ENCODE measurements at regions not wholly inside any gene's neighbourhood (a gene's known extent, or its start where the extent isn't known, plus 50 kb on each side); places are given as distances from the start of the nearest gene placed in this dataset.

DNA sequence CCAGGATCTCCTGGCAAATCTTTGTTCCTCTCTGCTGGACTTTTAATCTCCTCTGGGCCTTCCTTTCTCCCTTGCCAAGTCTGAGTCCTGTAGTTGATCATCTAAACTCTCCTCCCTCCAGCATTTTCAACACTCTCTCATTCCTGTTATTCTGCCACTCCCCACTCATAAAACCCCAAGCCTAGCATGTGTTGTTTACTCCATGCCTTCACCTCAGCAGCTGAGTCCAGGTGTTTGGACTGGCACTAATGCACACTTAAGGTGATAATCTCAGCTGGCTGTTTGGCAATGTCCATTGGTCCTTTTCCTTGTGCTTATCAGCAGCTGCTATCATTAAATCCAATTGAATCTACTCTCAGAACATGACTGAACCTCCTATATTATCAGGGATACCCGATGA is 876.8 kb upstream of the TENM4 start:
- in situ Hi-C loops (cut with HindIII; ENCODE audit: low pct_unique_long_range_greater_than_20kb, low sequenced_read_pairs) (no loop called here), intact Hi-C loops (cut with micrococcal nuclease; ENCODE audit: unreplicated experiment) (no loop called here)
- Histone ChIP-seq H3K4me3 (ENCODE audit: low read depth in 2 of 2, low read length in 2 of 2) (no peak overlapping the region), H3K27ac (ENCODE audit: low read length) (no peak overlapping the region), H3K9me3 (ENCODE audit: control insufficient read depth, insufficient read depth, low read depth, low read length) (no peaks in the 10 kb centered on the region), H3K27me3 (ENCODE audit: control insufficient read depth, insufficient read depth, low read length) (no peaks in the 10 kb centered on the region), H3K4me1 (ENCODE audit: control insufficient read depth, insufficient read depth, low read length) (no peaks in the 10 kb centered on the region), H3K36me3 (ENCODE audit: control insufficient read depth, insufficient read depth, low read length) (no peaks in the 10 kb centered on the region)
- CTCF ChIA-PET = no interaction called here
- TF ChIP-seq POLR2AphosphoS5 (IDR thresholded peaks at IDR 0.05; ENCODE audit: low read depth, low read length) (no peak), REST (IDR thresholded peaks at IDR 0.05; ENCODE audit: insufficient read depth in 1 of 2, low read depth in 2 of 2, low read length in 1 of 2) (no peak), TCF7L2 (IDR thresholded peaks at IDR 0.05; ENCODE audit: low read depth, low read length) (no peak), SIN3A (IDR thresholded peaks at IDR 0.05; ENCODE audit: borderline replicate concordance, insufficient read depth, low read depth, low read length) (no peak)
- TF ChIP-seq, protein P1, sequence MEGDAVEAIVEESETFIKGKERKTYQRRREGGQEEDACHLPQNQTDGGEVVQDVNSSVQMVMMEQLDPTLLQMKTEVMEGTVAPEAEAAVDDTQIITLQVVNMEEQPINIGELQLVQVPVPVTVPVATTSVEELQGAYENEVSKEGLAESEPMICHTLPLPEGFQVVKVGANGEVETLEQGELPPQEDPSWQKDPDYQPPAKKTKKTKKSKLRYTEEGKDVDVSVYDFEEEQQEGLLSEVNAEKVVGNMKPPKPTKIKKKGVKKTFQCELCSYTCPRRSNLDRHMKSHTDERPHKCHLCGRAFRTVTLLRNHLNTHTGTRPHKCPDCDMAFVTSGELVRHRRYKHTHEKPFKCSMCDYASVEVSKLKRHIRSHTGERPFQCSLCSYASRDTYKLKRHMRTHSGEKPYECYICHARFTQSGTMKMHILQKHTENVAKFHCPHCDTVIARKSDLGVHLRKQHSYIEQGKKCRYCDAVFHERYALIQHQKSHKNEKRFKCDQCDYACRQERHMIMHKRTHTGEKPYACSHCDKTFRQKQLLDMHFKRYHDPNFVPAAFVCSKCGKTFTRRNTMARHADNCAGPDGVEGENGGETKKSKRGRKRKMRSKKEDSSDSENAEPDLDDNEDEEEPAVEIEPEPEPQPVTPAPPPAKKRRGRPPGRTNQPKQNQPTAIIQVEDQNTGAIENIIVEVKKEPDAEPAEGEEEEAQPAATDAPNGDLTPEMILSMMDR (IDR thresholded peaks at IDR 0.05) = no peak
- BruUV-seq (replicated peaks) = no TSS peak
- POLR2A ChIA-PET = no interaction called here
- no peak for ATAC-seq
- DNase-seq (ENCODE audit: low read depth, low spot score) = no peak

GRCh38 chr11:80315200-80315599 is 874.4 kb upstream of the TENM4 start:
- TF ChIP-seq, protein P1 (IDR thresholded peaks at IDR 0.05) = no peak
- TF ChIP-seq REST (IDR thresholded peaks at IDR 0.05; ENCODE audit: insufficient read depth in 1 of 2, low read depth in 2 of 2, low read length in 1 of 2) (no peak), SIN3A (IDR thresholded peaks at IDR 0.05; ENCODE audit: borderline replicate concordance, insufficient read depth, low read depth, low read length) (no peak), POLR2AphosphoS5 (IDR thresholded peaks at IDR 0.05; ENCODE audit: low read depth, low read length) (no peak)
- Histone ChIP-seq H3K4me1 (ENCODE audit: control insufficient read depth, insufficient read depth, low read length) (no peaks in the 10 kb centered on the region), H3K4me3 (ENCODE audit: low read depth in 2 of 2, low read length in 2 of 2) (no peak overlapping the region), H3K27me3 (ENCODE audit: control insufficient read depth, insufficient read depth, low read length) (no peaks in the 10 kb centered on the region), H3K27ac (ENCODE audit: low read length) (no peak overlapping the region), H3K9me3 (ENCODE audit: control insufficient read depth, insufficient read depth, low read depth, low read length) (no peaks in the 10 kb centered on the region), H3K36me3 (ENCODE audit: control insufficient read depth, insufficient read depth, low read length) (no peaks in the 10 kb centered on the region)
- intact Hi-C loops (cut with micrococcal nuclease; ENCODE audit: unreplicated experiment) (no loop called here), in situ Hi-C loops (cut with HindIII; ENCODE audit: low pct_unique_long_range_greater_than_20kb, low sequenced_read_pairs) (no loop called here)
- ChIA-PET POLR2A (no interaction called here), CTCF (interaction anchor here (0.6 kb wide), 1 partner anchor 1686 kb away, joined by 4 read pairs; no protein-coding TSS in a partner anchor)
- no TSS peak for BruUV-seq (replicated peaks)
- DNase-seq (ENCODE audit: low read depth, low spot score) (no peak), ATAC-seq (no peak)

All from Panc1 (cell line).